ENCODE measurements at regions not wholly inside any gene's neighbourhood (a gene's known extent, or its start where the extent isn't known, plus 50 kb on each side); places are given as distances from the start of the nearest gene placed in this dataset.

GRCh38 chr14:41392226-41392625, 214.4 kb upstream of the LRFN5 start:
- no peak for TF ChIP-seq CTCF (IDR thresholded peaks at IDR 0.05)
- no peaks in the 10 kb centered on the region for H3K36me3 ChIP-seq (ENCODE audit: low read depth)
- intact Hi-C loops (cut with DNase I, micrococcal nuclease): no loop called here
- ATAC-seq (no peak), DNase-seq (no peak)
- no peak overlapping the region for H3K4me3 ChIP-seq
- H3K4me1 ChIP-seq (ENCODE audit: low read depth): no peaks in the 10 kb centered on the region
- H3K9me3 ChIP-seq: peaks cover 20% of the 10 kb centered on the region

GRCh38 chr14:41389355-41389754, 217.3 kb upstream of the LRFN5 start:
- intact Hi-C loops (cut with DNase I, micrococcal nuclease): no loop called here
- ATAC-seq: no peak
- no peak for DNase-seq

GRCh38 chr14:41385797-41386196, 220.9 kb upstream of the LRFN5 start:
- H3K36me3 ChIP-seq (ENCODE audit: low read depth): no peaks in the 10 kb centered on the region
- peaks cover 33% of the 10 kb centered on the region for H3K9me3 ChIP-seq
- ATAC-seq (no peak), DNase-seq (no peak)
- H3K4me3 ChIP-seq: no peak overlapping the region
- intact Hi-C loops (cut with DNase I, micrococcal nuclease): no loop called here
- no peaks in the 10 kb centered on the region for H3K4me1 ChIP-seq (ENCODE audit: low read depth)
- TF ChIP-seq CTCF (IDR thresholded peaks at IDR 0.05): no peak

More at GRCh38 chr14:41389355-41389754, 217.3 kb upstream of the LRFN5 start:
- no peak overlapping the region for H3K4me3 ChIP-seq
- H3K4me1 ChIP-seq (ENCODE audit: low read depth): no peaks in the 10 kb centered on the region
- peaks cover 25% of the 10 kb centered on the region for H3K9me3 ChIP-seq
- TF ChIP-seq CTCF (IDR thresholded peaks at IDR 0.05): no peak
- H3K36me3 ChIP-seq (ENCODE audit: low read depth): no peaks in the 10 kb centered on the region

GRCh38 chr14:41380017-41380416, 226.7 kb upstream of the LRFN5 start:
- ATAC-seq: no peak
- no peaks in the 10 kb centered on the region for H3K36me3 ChIP-seq (ENCODE audit: low read depth)

GRCh38 chr14:41378526-41378925, 228.2 kb upstream of the LRFN5 start:
- no peaks in the 10 kb centered on the region for H3K4me1 ChIP-seq (ENCODE audit: low read depth)
- TF ChIP-seq CTCF (IDR thresholded peaks at IDR 0.05): no peak
- H3K9me3 ChIP-seq: peaks cover 20% of the 10 kb centered on the region
- no peak for ATAC-seq
- intact Hi-C loops (cut with DNase I, micrococcal nuclease): no loop called here
- no peak for DNase-seq
- H3K4me3 ChIP-seq: no peak overlapping the region
- no peaks in the 10 kb centered on the region for H3K36me3 ChIP-seq (ENCODE audit: low read depth)

More at GRCh38 chr14:41380017-41380416, 226.7 kb upstream of the LRFN5 start:
- H3K9me3 ChIP-seq: peaks cover 24% of the 10 kb centered on the region
- no peak for TF ChIP-seq CTCF (IDR thresholded peaks at IDR 0.05)
- H3K4me3 ChIP-seq: no peak overlapping the region
- intact Hi-C loops (cut with DNase I, micrococcal nuclease): no loop called here
- DNase-seq: no peak
- H3K4me1 ChIP-seq (ENCODE audit: low read depth): no peaks in the 10 kb centered on the region

- peaks cover 20% of the 10 kb centered on the region for H3K9me3 ChIP-seq
- intact Hi-C loops (cut with DNase I, micrococcal nuclease): no loop called here
- DNase-seq (no peak), ATAC-seq (no peak)
- H3K4me3 ChIP-seq: no peak overlapping the region
- TF ChIP-seq CTCF (IDR thresholded peaks at IDR 0.05): no peak
- no peaks in the 10 kb centered on the region for H3K36me3 ChIP-seq (ENCODE audit: low read depth)
- no peaks in the 10 kb centered on the region for H3K4me1 ChIP-seq (ENCODE audit: low read depth)
These were observed 228.7 kb upstream of the LRFN5 start for GRCh38 chr14:41377932-41378331.
